HFF-Myc (cell line): ENCODE measurements at regions not wholly inside any gene's neighbourhood (a gene's known extent, or its start where the extent isn't known, plus 50 kb on each side); places are given as distances from the start of the nearest gene placed in this dataset.
A peak's percentile ranks its signal among the peaks of the same experiment; 100 is the strongest.

Experiments
- DNase-seq: peaks from one replicate; pipeline ENCODE4 v3.0.0-alpha.2; 2011; ENCODE audit warnings: low read depth; ENCODE audit errors: extremely low read depth
- H3K4me3 ChIP-seq: replicated peaks from 2 replicates; pipeline ENCODE4 v1.5.1; 2011; ENCODE audit warnings: low read depth, mild to moderate bottlenecking, control low read depth, low read length
- TF ChIP-seq, protein P1 (sequence below): IDR thresholded peaks from 2 replicates; pipeline ENCODE4 v1.5.1; 2012; ENCODE audit warnings: mild to moderate bottlenecking, low read depth, low read length, control low read depth; ENCODE audit errors: missing control alignments

DNA sequence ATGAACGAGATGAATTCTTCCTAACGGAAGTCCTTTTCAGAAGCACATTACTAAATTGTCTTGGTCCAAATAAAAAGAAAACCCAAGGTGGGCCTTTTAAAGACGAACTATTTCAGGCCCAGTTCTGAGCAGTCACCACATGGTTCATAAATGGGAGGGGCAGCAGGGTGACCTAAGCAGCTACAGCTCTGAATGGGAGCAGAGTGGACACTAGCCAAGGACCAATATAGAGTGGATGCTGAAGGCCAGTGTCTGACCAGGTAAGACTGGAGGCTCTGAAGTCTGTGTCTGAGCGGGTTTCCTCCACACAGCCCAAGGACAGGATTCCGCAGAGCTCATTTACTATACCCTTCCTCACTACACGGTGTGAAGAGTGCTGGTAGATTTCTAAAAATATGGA lies 159.1 kb downstream of the TMEM26 start:
- H3K4me3 ChIP-seq: no peak overlapping the region
- TF ChIP-seq, protein P1, sequence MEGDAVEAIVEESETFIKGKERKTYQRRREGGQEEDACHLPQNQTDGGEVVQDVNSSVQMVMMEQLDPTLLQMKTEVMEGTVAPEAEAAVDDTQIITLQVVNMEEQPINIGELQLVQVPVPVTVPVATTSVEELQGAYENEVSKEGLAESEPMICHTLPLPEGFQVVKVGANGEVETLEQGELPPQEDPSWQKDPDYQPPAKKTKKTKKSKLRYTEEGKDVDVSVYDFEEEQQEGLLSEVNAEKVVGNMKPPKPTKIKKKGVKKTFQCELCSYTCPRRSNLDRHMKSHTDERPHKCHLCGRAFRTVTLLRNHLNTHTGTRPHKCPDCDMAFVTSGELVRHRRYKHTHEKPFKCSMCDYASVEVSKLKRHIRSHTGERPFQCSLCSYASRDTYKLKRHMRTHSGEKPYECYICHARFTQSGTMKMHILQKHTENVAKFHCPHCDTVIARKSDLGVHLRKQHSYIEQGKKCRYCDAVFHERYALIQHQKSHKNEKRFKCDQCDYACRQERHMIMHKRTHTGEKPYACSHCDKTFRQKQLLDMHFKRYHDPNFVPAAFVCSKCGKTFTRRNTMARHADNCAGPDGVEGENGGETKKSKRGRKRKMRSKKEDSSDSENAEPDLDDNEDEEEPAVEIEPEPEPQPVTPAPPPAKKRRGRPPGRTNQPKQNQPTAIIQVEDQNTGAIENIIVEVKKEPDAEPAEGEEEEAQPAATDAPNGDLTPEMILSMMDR: no peak
- DNase-seq: no peak

DNA sequence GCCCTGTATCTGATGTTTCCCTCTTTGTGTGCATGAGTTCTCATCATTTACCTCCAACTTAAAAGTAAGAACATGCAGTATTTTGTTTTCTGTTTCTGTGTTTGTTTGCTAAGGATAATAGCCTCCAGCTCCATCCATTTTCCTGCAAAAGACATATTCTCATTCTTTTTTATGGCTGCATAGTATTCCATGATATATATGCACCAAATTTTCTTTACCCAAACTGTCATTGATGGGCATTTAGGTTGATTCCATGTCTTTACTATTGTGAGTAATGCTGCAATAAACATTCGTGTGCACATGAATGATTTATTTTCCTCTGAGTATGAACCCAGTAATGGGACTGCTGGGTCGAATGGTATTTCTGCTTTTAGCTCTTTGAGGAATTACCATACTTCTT lies 163.4 kb downstream of the TMEM26 start:
- TF ChIP-seq, protein P1: no peak
- no peak overlapping the region for H3K4me3 ChIP-seq
- no peak for DNase-seq

DNA sequence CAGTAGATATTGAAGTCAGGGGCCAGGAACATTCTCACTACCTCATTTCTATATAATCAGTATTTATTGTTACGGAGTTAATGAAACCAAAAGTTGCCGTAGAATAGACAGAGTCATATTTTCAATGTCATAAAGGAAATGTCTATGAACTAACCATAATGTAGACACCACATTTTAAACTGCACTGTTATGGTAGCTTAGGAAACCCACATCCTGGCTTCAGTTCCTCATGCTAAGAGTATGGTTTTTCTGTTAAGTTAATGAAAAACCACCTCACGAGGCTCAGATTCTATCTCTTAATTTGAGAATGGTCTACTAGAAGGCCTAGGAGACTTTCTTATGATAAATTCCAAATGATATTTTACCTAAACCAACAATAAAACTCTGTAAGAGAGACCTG lies 166.5 kb downstream of the TMEM26 start:
- DNase-seq: no peak
- TF ChIP-seq, protein P1: no peak
- H3K4me3 ChIP-seq: no peak overlapping the region

DNA sequence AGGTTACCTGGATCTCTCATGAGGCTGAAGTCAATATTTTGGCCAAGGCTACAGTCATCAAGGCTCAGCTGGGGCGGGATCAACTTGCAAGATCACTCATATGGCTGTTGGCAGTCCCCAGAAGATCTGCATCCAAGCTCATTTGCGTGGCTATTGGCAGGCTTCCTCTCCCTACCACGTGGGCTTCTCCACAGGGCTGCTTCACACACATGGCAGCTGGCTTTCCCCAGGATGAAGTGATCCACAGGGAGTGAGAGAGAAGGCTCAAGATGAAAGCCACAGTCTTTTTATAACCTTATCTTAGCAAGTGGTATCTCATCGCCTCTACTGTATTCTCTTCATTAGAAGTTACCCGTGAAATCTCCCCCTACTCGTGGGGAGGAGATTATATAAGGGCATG lies 167.4 kb downstream of the TMEM26 start:
- TF ChIP-seq, protein P1: no peak
- no peak overlapping the region for H3K4me3 ChIP-seq
- DNase-seq: no peak

DNA sequence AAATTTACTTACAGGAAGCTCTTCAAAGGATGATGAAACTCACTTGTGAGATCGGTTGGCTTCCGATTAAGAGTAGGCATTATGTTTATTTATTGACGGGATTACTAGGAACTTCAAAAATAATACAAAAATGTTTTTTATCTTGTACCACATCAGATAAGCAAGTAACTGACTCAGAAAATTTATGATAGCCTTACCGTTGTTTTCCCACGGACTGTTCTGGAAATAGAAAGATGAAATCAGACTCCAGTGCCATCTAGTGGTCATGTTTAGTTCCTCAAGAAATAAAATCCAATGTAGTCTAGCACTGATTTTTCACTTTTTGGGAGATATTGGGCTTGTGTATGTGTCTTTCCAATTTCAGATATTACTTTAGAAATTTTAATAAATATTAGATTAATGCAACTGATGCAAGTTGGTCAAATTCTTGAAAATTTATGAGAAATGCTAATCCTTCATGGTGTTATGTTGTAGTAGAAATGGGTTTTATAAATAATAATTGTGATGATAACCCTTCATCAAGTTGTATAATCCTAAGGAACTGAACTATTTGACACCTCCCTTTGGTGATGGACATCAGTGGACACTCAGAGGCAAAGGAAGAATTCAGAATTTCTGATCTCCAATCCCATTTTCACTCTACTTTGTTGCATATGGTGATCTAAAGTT lies 168.8 kb downstream of the TMEM26 start:
- TF ChIP-seq, protein P1: peak; percentile 49
- no peak overlapping the region for H3K4me3 ChIP-seq
- peak; percentile 52 for DNase-seq

DNA sequence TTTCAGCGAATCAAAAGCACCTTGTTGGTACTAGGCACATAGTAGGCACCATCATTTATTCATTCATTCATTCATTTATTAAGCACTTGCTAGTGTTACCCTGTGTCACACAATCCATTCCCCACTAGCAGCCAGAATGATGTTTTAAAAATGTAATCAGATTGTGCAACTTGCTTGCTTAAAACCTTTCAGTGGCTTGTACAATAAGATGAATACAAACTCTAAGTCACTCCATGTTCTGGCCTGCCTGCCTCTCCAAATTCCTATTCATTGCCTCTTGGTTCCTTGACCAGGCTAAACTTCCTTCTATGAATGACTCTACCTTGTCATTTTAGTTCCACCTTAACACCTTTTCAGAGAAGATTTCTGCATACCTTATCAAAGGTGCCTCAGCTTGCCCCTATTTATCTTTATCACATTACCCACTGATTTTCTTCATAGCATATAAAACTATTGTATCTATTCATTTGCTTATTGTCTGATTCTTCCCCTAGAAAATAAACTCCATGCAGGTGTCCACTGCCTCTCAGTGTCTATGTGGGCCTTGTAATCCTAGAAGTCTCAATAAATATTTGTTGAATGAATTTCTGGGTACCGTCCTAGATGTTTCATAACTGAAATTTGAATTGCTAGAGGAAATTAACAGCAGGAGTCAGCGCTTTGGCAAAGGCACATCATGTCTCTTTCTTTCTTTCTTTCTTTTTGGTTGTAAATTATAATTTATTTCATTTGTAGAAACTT lies 169.5 kb downstream of the TMEM26 start:
- H3K4me3 ChIP-seq: no peak overlapping the region
- DNase-seq: no peak
- TF ChIP-seq, protein P1: no peak

DNA sequence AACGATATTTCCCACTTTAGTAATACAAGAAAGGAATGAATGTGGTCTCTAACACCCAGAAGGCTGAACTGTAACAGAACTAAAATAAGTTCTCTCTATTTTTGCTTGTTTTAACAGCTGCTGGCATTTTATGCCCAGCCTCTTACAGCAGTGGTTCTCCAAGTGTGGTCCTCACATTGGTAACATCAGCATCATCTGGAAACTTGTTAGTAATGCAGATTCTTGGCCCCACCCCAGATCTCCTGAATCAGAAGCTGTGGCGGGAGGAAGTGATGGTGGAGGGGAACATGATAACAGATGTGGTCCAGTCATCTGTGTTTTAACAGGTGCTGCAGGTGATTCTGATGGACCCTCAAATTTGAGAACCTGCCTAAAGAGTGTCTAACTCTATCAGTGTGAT lies 170.1 kb downstream of the TMEM26 start:
- TF ChIP-seq, protein P1: no peak
- H3K4me3 ChIP-seq: no peak overlapping the region
- no peak for DNase-seq
